Epithelial cell of esophagus (primary cell): ENCODE measurements at regions not wholly inside any gene's neighbourhood (a gene's known extent, or its start where the extent isn't known, plus 50 kb on each side); places are given as distances from the start of the nearest gene placed in this dataset.

ENCODE experiments used
- DNase-seq: peaks from one replicate; pipeline ENCODE4 v3.0.0; 2010; ENCODE audit warnings: low read depth
- H3K4me3 ChIP-seq: 2 replicates; pipeline ENCODE4 v1.5.1; 2011; ENCODE audit warnings: mild to moderate bottlenecking, low read length, control low read depth
- TF ChIP-seq, protein P1 (sequence below): IDR thresholded peaks from 2 replicates; pipeline ENCODE4 v1.5.1; 2011; ENCODE audit warnings: low read depth, mild to moderate bottlenecking, low read length, control low read depth, inconsistent platforms; ENCODE audit not compliant: insufficient read depth; ENCODE audit errors: missing control alignments

DNA sequence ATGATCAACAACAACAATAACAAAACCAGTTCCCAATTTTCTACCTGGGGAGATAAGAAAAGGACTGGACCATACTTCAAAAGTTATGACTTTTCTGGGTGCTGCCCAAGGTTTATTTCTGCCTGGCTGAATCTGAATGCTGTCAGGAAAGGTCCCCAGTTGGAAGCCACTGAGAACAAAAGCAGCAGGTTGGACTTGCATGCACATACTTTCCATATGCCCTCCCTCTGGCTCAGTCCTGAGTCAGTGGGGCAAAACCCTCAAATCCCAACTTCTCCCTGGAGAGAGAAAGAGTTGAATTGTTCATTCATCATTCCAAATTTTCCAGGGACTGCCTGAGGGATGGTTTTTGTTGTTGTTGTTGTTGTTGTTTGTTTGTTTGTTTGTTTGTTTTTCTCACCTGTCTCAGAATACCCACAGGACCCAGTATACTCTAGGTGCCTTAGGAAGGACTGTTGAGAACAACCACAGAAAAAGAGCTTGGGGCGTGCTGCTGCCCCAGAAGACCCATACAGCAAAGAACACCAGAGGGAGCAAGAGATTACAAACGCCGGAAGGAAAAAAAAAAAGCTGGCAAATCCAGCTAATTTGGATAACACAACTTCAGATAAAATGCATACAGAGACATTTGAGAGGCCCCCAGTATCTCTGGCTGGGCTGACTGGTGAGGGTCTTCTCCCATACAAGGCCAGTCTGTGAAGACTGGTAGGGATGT, 138.9 kb upstream of the INPP4B start:
- peak; percentile 41 for DNase-seq
- no peak overlapping the region for H3K4me3 ChIP-seq
- TF ChIP-seq, protein P1, sequence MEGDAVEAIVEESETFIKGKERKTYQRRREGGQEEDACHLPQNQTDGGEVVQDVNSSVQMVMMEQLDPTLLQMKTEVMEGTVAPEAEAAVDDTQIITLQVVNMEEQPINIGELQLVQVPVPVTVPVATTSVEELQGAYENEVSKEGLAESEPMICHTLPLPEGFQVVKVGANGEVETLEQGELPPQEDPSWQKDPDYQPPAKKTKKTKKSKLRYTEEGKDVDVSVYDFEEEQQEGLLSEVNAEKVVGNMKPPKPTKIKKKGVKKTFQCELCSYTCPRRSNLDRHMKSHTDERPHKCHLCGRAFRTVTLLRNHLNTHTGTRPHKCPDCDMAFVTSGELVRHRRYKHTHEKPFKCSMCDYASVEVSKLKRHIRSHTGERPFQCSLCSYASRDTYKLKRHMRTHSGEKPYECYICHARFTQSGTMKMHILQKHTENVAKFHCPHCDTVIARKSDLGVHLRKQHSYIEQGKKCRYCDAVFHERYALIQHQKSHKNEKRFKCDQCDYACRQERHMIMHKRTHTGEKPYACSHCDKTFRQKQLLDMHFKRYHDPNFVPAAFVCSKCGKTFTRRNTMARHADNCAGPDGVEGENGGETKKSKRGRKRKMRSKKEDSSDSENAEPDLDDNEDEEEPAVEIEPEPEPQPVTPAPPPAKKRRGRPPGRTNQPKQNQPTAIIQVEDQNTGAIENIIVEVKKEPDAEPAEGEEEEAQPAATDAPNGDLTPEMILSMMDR, result peak; percentile 61

DNA sequence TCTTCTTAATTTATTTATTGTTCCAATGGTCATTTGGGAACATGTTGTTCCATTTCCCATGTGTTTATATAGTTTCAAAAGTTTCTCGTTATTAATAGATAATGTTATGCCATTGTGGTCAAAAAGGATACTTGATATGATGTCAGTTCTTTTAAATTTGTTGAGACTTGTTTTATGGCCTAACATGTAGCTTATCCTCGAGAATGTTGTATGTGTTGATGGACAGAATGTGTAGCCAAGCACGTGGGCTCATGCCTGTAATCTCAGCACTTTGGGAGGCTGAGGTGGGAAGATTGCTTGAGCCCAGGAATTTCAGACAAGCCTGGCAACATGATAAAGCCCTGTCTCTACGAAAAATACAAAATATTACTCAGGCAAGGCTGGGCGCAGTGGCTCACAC, 168.5 kb upstream of the USP38 start:
- no peak overlapping the region for H3K4me3 ChIP-seq
- TF ChIP-seq, protein P1, result no peak
- DNase-seq, result peak; percentile 46

DNA sequence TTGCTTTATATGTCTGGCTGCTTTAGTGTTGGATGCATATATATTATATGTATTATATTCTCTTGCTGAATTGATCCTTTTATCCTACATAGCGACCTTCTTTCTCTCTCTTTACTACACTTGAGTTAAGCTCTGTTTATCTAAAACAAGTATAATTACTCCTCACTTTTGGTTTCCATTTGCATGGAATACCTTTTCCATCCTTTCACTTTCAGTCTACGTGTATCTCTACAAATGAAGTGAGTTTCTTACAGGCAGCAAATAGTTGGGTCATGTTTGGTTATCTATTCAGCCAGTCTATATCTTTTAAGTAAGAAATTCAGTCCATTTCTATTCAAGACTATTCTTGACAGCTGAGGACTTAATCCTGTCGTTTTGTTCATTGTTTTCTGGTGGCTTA, 167.5 kb upstream of the USP38 start:
- DNase-seq, result no peak

DNA sequence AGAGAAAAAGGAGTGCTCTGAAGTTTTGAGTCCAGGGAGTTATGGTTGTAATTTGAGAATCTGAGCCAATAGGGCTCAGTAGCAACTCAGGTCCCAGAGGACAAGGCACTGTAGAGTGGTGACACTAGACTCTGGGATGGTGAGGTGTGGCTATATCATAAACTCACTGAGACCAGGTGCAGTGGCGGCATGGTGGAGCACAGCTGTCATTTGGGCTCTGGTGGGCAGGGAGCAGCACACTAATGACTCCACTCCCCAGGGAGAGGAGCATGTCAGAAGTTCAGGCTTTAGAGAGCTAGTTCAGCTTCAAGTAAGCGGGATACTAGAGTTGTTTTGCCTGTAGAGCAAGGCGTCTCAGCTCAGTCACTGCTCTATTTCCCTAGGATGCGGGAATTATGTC, 165.4 kb upstream of the USP38 start:
- no peak overlapping the region for H3K4me3 ChIP-seq
- DNase-seq, result no peak
- TF ChIP-seq, protein P1, result no peak

More for the DNA sequence above, 167.5 kb upstream of the USP38 start:
- H3K4me3 ChIP-seq, result no peak overlapping the region
- TF ChIP-seq, protein P1, result no peak

DNA sequence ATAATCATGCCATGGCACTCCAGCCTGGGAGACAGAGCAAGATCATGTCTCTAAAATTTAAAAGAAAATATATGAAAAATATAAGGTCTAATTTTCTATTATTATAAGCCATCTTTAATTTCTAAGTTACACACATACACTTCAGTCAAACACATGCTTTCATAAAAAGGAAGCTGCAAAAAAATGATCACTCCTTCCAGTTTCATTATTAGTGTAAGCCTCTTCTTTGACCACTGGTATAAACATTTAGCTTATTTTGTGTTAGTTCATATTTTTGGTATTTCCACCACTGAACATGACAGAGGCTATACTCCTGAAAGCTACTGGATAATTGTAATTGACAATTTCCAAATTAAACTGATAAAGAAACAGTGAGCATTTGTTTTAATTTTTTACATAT, 163.3 kb upstream of the USP38 start:
- H3K4me3 ChIP-seq, result no peak overlapping the region
- no peak for DNase-seq
- TF ChIP-seq, protein P1, result no peak

DNA sequence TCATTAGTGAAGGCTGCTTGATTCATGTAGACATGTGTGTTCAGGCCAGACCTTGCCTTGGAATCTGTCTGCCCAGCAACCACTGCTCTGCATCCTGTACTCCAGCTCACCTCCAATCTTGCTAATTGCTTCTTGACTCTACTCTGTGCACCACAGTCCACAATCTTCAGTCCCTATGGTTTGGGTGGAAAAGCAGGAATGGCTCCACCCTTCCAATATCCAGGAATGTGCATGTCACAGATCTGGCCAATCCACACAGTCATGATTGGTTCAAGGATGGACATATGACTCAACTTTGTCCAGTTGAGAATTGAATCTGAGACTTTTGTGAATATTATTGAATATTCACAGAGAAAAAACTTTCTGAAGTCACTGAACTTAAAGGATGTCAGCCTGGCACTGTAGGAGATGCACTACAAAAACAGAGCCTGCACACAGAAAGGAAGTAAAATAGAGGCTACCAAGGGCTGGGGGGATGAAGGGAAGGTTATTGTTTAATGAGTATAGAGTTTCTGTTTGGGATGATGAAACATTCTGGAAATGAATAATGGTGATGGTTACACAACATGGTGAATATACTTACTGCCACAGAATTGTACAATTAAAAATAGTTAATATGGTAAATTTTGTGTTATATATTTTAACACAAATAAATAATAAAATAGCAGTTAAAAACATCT, 161.3 kb upstream of the USP38 start:
- H3K4me3 ChIP-seq, result no peak overlapping the region
- TF ChIP-seq, protein P1, result no peak
- DNase-seq, result peak; percentile 24
